ENCODE measurements at regions not wholly inside any gene's neighbourhood (a gene's known extent, or its start where the extent isn't known, plus 50 kb on each side); places are given as distances from the start of the nearest gene placed in this dataset.

DNA sequence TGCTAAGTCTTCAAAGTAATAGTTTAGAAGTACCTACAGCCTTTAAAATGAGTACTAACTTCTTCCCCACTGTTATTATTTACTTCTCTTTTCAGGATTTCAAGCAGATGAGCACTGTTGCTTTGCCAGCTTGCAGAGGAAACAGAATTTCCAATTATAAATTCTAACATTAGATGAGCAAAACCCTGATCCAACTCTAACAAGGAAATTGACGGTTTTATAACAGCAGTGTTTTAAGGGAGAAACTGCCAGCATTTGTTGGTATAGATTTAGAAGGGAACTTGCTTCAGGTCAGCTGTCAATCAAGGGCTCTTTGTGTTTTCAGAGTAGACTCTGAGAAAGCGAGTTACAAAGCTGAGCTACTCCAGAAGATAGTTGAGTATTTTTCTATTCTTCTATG, 120.5 kb downstream of the RAP2A start:
- H3K4me2 ChIP-seq, result no peak overlapping the region
- ChIA-PET CTCF (no interaction called here), POLR2A (no interaction called here)
- peaks cover 7% of the 10 kb centered on the region; the same call in 1 of the 2 replicates for H3K27me3 ChIP-seq (ENCODE audit: insufficient read depth)
- TF ChIP-seq TCF12 (IDR thresholded peaks at IDR 0.05) (no peak), GABPA (IDR thresholded peaks at IDR 0.05; ENCODE audit: low read depth) (no peak), FOSL2 (IDR thresholded peaks at IDR 0.05; ENCODE audit: borderline replicate concordance, low read depth) (no peak), POLR2AphosphoS5 (IDR thresholded peaks at IDR 0.05; ENCODE audit: low read depth, low read length) (no peak)
- H3K27ac ChIP-seq (ENCODE audit: low read depth in 2 of 2, low read length in 1 of 2), result no peak overlapping the region
- no peaks in the 10 kb centered on the region; a peak in 1 of 4 replicates for H3K4me1 ChIP-seq (ENCODE audit: control insufficient read depth in 1 of 2, insufficient read depth in 2 of 2, low read depth in 1 of 2, low read length in 1 of 2)
- WGBS (ENCODE audit: low lambda C conversion rate), result 43% methylated on average over 2 of the region's 2 CpGs
- H3K9me3 ChIP-seq, result no peaks in the 10 kb centered on the region
- no peak overlapping the region for H3K9ac ChIP-seq
- H2AFZ ChIP-seq (ENCODE audit: low read depth), result no peak overlapping the region
- H3F3A ChIP-seq (replicated peaks; ENCODE audit: insufficient read depth), result no peaks in the 10 kb centered on the region
- H3K4me3 ChIP-seq (ENCODE audit: low read depth in 2 of 2, low read length in 1 of 2), result no peak overlapping the region
- no peaks in the 10 kb centered on the region for H3K36me3 ChIP-seq (replicated peaks in 1 of 2; ENCODE audit: control insufficient read depth in 1 of 2, insufficient read depth in 2 of 2, low read length in 1 of 2)
- DNase-seq, result no peak
- no peaks in the 10 kb centered on the region for H3K9me2 ChIP-seq
- H4K20me1 ChIP-seq (ENCODE audit: insufficient read depth), result no peaks in the 10 kb centered on the region
- no peaks in the 10 kb centered on the region for H3K79me2 ChIP-seq (ENCODE audit: insufficient read depth)

DNA sequence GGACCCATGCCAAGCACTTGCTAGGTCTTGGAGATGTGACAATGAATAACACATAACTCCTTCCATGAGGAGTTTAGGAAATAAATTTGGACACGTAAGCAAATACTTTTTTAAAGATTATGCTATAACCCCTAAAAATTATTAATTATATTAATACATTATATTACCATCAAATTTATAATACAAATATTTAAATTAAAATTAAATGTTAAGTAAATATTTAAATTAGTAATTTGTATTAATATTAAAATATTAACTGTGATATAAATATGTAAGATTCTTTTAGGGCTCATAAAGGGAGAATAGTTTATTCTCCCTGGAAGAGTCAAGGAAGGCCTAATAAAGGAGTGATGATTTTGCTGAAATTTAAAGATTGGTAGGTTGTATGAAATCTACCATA, 121.1 kb downstream of the RAP2A start:
- no peaks in the 10 kb centered on the region for H3K9me2 ChIP-seq
- POLR2A ChIA-PET, result no interaction called here

DNA sequence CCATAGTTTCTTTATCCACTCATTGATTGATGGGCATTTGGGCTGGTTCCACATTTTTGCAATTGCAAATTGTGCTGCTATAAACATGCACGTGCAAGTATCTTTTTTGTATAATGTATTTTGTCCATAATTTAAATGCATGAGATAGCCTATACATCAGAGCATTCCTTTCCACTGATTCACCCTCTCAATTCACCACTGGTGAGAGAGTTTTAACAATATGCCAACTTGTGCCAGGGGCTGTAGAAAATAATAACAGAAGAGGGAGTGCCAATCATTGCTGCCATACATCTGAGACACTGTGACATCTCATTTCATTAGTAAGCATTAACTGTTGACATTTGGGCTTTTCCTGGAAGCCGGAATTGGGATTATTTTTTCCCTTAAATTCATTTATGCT, 125.1 kb downstream of the RAP2A start:
- WGBS (ENCODE audit: low lambda C conversion rate), result 26% methylated on average over 2 of the region's 2 CpGs
- no peak overlapping the region for H3K9ac ChIP-seq
- H3K79me2 ChIP-seq (ENCODE audit: insufficient read depth), result no peaks in the 10 kb centered on the region
- H4K20me1 ChIP-seq (ENCODE audit: insufficient read depth), result no peaks in the 10 kb centered on the region
- H3K27me3 ChIP-seq (ENCODE audit: insufficient read depth), result no peaks in the 10 kb centered on the region
- CTCF ChIA-PET, result no interaction called here
- no peak for DNase-seq
- H3K4me2 ChIP-seq, result no peak overlapping the region
- no peaks in the 10 kb centered on the region for H3F3A ChIP-seq (replicated peaks; ENCODE audit: insufficient read depth)
- no peak overlapping the region for H3K27ac ChIP-seq (ENCODE audit: low read depth in 2 of 2, low read length in 1 of 2)
- TF ChIP-seq PBX3 (IDR thresholded peaks at IDR 0.05) (no peak), RFX5 (IDR thresholded peaks at IDR 0.05; ENCODE audit: low read length) (no peak), NRF1 (IDR thresholded peaks at IDR 0.05; ENCODE audit: low read depth, low read length) (no peak), SMC3 (IDR thresholded peaks at IDR 0.05; ENCODE audit: low read depth, low read length) (no peak), MEF2A (IDR thresholded peaks at IDR 0.05; ENCODE audit: borderline replicate concordance, low read depth) (no peak), YY1 (IDR thresholded peaks at IDR 0.05; ENCODE audit: low read depth) (no peak), RCOR1 (IDR thresholded peaks at IDR 0.05; ENCODE audit: low read length) (no peak), MXI1 (IDR thresholded peaks at IDR 0.05; ENCODE audit: low read depth, low read length) (no peak), USF2 (IDR thresholded peaks at IDR 0.05; ENCODE audit: borderline replicate concordance, low read depth, low read length) (no peak), ZBTB33 (IDR thresholded peaks at IDR 0.05; ENCODE audit: borderline replicate concordance, low read depth) (no peak)
- TF ChIP-seq, protein P1, sequence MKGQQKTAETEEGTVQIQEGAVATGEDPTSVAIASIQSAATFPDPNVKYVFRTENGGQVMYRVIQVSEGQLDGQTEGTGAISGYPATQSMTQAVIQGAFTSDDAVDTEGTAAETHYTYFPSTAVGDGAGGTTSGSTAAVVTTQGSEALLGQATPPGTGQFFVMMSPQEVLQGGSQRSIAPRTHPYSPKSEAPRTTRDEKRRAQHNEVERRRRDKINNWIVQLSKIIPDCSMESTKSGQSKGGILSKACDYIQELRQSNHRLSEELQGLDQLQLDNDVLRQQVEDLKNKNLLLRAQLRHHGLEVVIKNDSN (IDR thresholded peaks at IDR 0.05; ENCODE audit: borderline replicate concordance, low read depth), result no peak
- TF ChIP-seq, protein P2, sequence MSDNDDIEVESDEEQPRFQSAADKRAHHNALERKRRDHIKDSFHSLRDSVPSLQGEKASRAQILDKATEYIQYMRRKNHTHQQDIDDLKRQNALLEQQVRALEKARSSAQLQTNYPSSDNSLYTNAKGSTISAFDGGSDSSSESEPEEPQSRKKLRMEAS (IDR thresholded peaks at IDR 0.05; ENCODE audit: low read depth), result no peak
- POLR2A ChIA-PET, result no interaction called here
- no peaks in the 10 kb centered on the region for H3K9me2 ChIP-seq
- H3K4me3 ChIP-seq (ENCODE audit: low read depth in 2 of 2, low read length in 1 of 2), result no peak overlapping the region
- H3K36me3 ChIP-seq (replicated peaks in 1 of 2; ENCODE audit: control insufficient read depth in 1 of 2, insufficient read depth in 2 of 2, low read length in 1 of 2), result no peaks in the 10 kb centered on the region
- H3K4me1 ChIP-seq (ENCODE audit: control insufficient read depth in 1 of 2, insufficient read depth in 2 of 2, low read depth in 1 of 2, low read length in 1 of 2), result no peaks in the 10 kb centered on the region
- H3K9me3 ChIP-seq, result no peaks in the 10 kb centered on the region
- no peak overlapping the region for H2AFZ ChIP-seq (ENCODE audit: low read depth)

More for the DNA sequence above, 121.1 kb downstream of the RAP2A start:
- no peaks in the 10 kb centered on the region for H3K36me3 ChIP-seq (replicated peaks in 1 of 2; ENCODE audit: control insufficient read depth in 1 of 2, insufficient read depth in 2 of 2, low read length in 1 of 2)
- H3K4me2 ChIP-seq, result no peak overlapping the region
- no peak overlapping the region for H3K9ac ChIP-seq
- no peak for TF ChIP-seq RFX5 (IDR thresholded peaks at IDR 0.05; ENCODE audit: low read length)
- TF ChIP-seq, protein P1 (IDR thresholded peaks at IDR 0.05; ENCODE audit: borderline replicate concordance, low read depth), result no peak
- no peak for TF ChIP-seq RAD21 (IDR thresholded peaks at IDR 0.05; ENCODE audit: low read length)
- TF ChIP-seq SMC3 (IDR thresholded peaks at IDR 0.05; ENCODE audit: low read depth, low read length), result no peak
- H3K27me3 ChIP-seq (ENCODE audit: insufficient read depth), result peaks cover 7% of the 10 kb centered on the region; the same call in 1 of the 2 replicates
- H2AFZ ChIP-seq (ENCODE audit: low read depth), result no peak overlapping the region
- no peaks in the 10 kb centered on the region for H3K9me3 ChIP-seq
- 61% methylated on average over 1 of the region's 1 CpG for WGBS (ENCODE audit: low lambda C conversion rate)
- CTCF ChIA-PET, result no interaction called here
- H3K27ac ChIP-seq (ENCODE audit: low read depth in 2 of 2, low read length in 1 of 2), result no peak overlapping the region
- no peak for DNase-seq
- H3K4me1 ChIP-seq (ENCODE audit: control insufficient read depth in 1 of 2, insufficient read depth in 2 of 2, low read depth in 1 of 2, low read length in 1 of 2), result no peaks in the 10 kb centered on the region
- H3K4me3 ChIP-seq (ENCODE audit: low read depth in 2 of 2, low read length in 1 of 2), result no peak overlapping the region
- no peaks in the 10 kb centered on the region for H3K79me2 ChIP-seq (ENCODE audit: insufficient read depth)
- H4K20me1 ChIP-seq (ENCODE audit: insufficient read depth), result no peaks in the 10 kb centered on the region
- no peaks in the 10 kb centered on the region for H3F3A ChIP-seq (replicated peaks; ENCODE audit: insufficient read depth)
